Neural cell (in vitro differentiated cells): ENCODE measurements at regions not wholly inside any gene's neighbourhood (a gene's known extent, or its start where the extent isn't known, plus 50 kb on each side); places are given as distances from the start of the nearest gene placed in this dataset.

ENCODE experiments used
- H2AFZ ChIP-seq: fragments of 200-600, 300-800 bp; sonication (generic), shearing (Covaris generic); 2 replicates; pipeline ENCODE4 v1.6.0; 2014; ENCODE audit warnings: low read depth, mild to moderate bottlenecking, antibody characterized with exemption, low read length, moderate library complexity
- H3F3A ChIP-seq: fragments of 200-600 bp; shearing (Covaris generic); 2 replicates; pipeline ENCODE4 v1.6.1; 2016; ENCODE audit warnings: mild to moderate bottlenecking, moderate library complexity, mixed read lengths, antibody characterized with exemption, low read length; ENCODE audit not compliant: insufficient read depth, poor library complexity, severe bottlenecking
- H3K27ac ChIP-seq: fragments of 200-600, 300-800 bp; sonication (generic), shearing (Covaris generic); 2 replicates; pipeline ENCODE4 v1.5.1; 2014; ENCODE audit warnings: mild to moderate bottlenecking, low read length, moderate library complexity
- H3K27me3 ChIP-seq: fragments of 300-800, 200-600 bp; sonication (generic), shearing (Covaris generic); 2 replicates; pipeline ENCODE4 v1.6.0; 2014; ENCODE audit warnings: mild to moderate bottlenecking, low read depth, low read length, moderate library complexity; ENCODE audit not compliant: insufficient read depth
- H3K36me3 ChIP-seq: fragments of 300-800, 200-600 bp; sonication (generic), shearing (Covaris generic); 2 replicates; pipeline ENCODE4 v1.5.1; 2014; ENCODE audit warnings: mild to moderate bottlenecking, antibody characterized with exemption, low read length, moderate library complexity; ENCODE audit not compliant: insufficient read depth
- H3K4me2 ChIP-seq: fragments of 300-800, 200-600 bp; sonication (generic), shearing (Covaris generic); 2 replicates; pipeline ENCODE4 v1.6.0; 2014; ENCODE audit warnings: mild to moderate bottlenecking, low read length
- H3K4me3 ChIP-seq: fragments of 300-800, 200-600 bp; sonication (generic), shearing (Covaris generic); 2 replicates; pipeline ENCODE4 v1.5.1; 2014; ENCODE audit warnings: mild to moderate bottlenecking, low read length, moderate library complexity
- H3K79me2 ChIP-seq: fragments of 200-600 bp; shearing (Covaris generic); replicated peaks from 2 replicates; pipeline ENCODE4 v1.6.0; 2014; ENCODE audit warnings: mild to moderate bottlenecking, low read length, moderate library complexity; ENCODE audit not compliant: insufficient read depth
- H3K9ac ChIP-seq: fragments of 300-800, 200-600 bp; sonication (generic), shearing (Covaris generic); 2 replicates; pipeline ENCODE4 v1.6.1; 2016; ENCODE audit warnings: mild to moderate bottlenecking, low read length, mixed read lengths
- H3K9me2 ChIP-seq: fragments of 200-600 bp; shearing (Covaris generic); 2 replicates; pipeline ENCODE4 v1.6.1; 2016; ENCODE audit warnings: mild to moderate bottlenecking, low read length, mixed read lengths; ENCODE audit not compliant: insufficient read depth
- H3K9me3 ChIP-seq: fragments of 200-600, 300-800 bp; sonication (generic), shearing (Covaris generic); 2 replicates; pipeline ENCODE4 v1.6.1; 2016; ENCODE audit warnings: mild to moderate bottlenecking, mixed run types, low read length, moderate library complexity, mixed read lengths
- H4K20me1 ChIP-seq: fragments of 200-600 bp; shearing (Covaris generic); 2 replicates; pipeline ENCODE4 v1.6.1; 2016; ENCODE audit warnings: mild to moderate bottlenecking, mixed run types; ENCODE audit not compliant: insufficient read depth
- CTCF ChIP-seq: fragments of 450-650 bp; IDR thresholded peaks from 2 replicates; pipeline ENCODE4 v1.5.1; 2014; ENCODE audit warnings: antibody characterized with exemption, mild to moderate bottlenecking, moderate library complexity; ENCODE audit not compliant: poor library complexity, severe bottlenecking
- EP300 ChIP-seq: fragments of 450-650 bp; conservative IDR thresholded peaks from 2 replicates; pipeline ENCODE4 v1.6.1; 2014; ENCODE audit warnings: antibody characterized with exemption, mild to moderate bottlenecking, moderate library complexity; ENCODE audit not compliant: poor library complexity, severe bottlenecking
- EZH2 ChIP-seq: fragments of 200-600, 300-800 bp; shearing (Covaris generic), sonication (generic); IDR thresholded peaks from 2 replicates; pipeline ENCODE4 v1.6.1; 2014; ENCODE audit warnings: antibody characterized with exemption, low read length, borderline replicate concordance, mild to moderate bottlenecking; ENCODE audit not compliant: insufficient read depth, poor library complexity, severe bottlenecking
- MXI1 ChIP-seq: fragments of 450-650 bp; conservative IDR thresholded peaks from 2 replicates; pipeline ENCODE4 v1.6.1; 2014; ENCODE audit warnings: antibody characterized with exemption, mild to moderate bottlenecking; ENCODE audit not compliant: poor library complexity, severe bottlenecking
- POLR2AphosphoS5 ChIP-seq: IDR thresholded peaks from 2 replicates; pipeline ENCODE4 v1.6.1; 2012
- RAD21 ChIP-seq: fragments of 450-650 bp; conservative IDR thresholded peaks from 2 replicates; pipeline ENCODE4 v1.6.1; 2014; ENCODE audit warnings: antibody characterized with exemption, mild to moderate bottlenecking, moderate library complexity
- REST ChIP-seq: IDR thresholded peaks from 2 replicates; pipeline ENCODE4 v1.6.1; 2012; ENCODE audit warnings: borderline replicate concordance
- SMC3 ChIP-seq: fragments of 450-650 bp; conservative IDR thresholded peaks from 2 replicates; pipeline ENCODE4 v1.6.1; 2014; ENCODE audit warnings: antibody characterized with exemption, mild to moderate bottlenecking, moderate library complexity; ENCODE audit not compliant: poor library complexity
- TAF1 ChIP-seq: IDR thresholded peaks from 2 replicates; pipeline ENCODE4 v1.6.1; 2012; ENCODE audit warnings: low read depth

GRCh38 chr6:15969236-15969778, 159.6 kb upstream of the MYLIP start:
- Histone ChIP-seq H3K4me2 (no peak overlapping the region), H4K20me1 (no peaks in the 10 kb centered on the region), H3K4me3 (no peak overlapping the region), H3K27me3 (no peaks in the 10 kb centered on the region), H3K36me3 (no peaks in the 10 kb centered on the region), H3K79me2 (no peaks in the 10 kb centered on the region), H3K27ac (no peak overlapping the region), H3K9me2 (no peaks in the 10 kb centered on the region), H3F3A (no peaks in the 10 kb centered on the region), H3K9me3 (no peaks in the 10 kb centered on the region), H2AFZ (no peak overlapping the region), H3K9ac (no peak overlapping the region)
- TF ChIP-seq EZH2 (no peak), CTCF (no peak)

- no peaks in the 10 kb centered on the region for H3K27me3 ChIP-seq
- no peak overlapping the region for H3K4me3 ChIP-seq
- H2AFZ ChIP-seq: no peak overlapping the region
- no peak overlapping the region for H3K27ac ChIP-seq
- no peaks in the 10 kb centered on the region for H3K36me3 ChIP-seq
- no peak for TF ChIP-seq RAD21
- no peak for TF ChIP-seq EP300
- no peaks in the 10 kb centered on the region for H3K9me2 ChIP-seq
- no peak overlapping the region for H3K9ac ChIP-seq
- H3K9me3 ChIP-seq: no peaks in the 10 kb centered on the region
- H3F3A ChIP-seq: no peaks in the 10 kb centered on the region
- H3K79me2 ChIP-seq: no peaks in the 10 kb centered on the region
- no peak overlapping the region for H3K4me2 ChIP-seq
- no peaks in the 10 kb centered on the region for H4K20me1 ChIP-seq
Measured at GRCh38 chr6:15968519-15968918, 160.4 kb upstream of the MYLIP start.

GRCh38 chr6:15966000-15966520, 162.8 kb upstream of the MYLIP start:
- no peaks in the 10 kb centered on the region for H3K27me3 ChIP-seq
- TF ChIP-seq EP300 (no peak), SMC3 (no peak), MXI1 (no peak), RAD21 (no peak), CTCF (no peak), TAF1 (no peak), POLR2AphosphoS5 (no peak), REST (no peak), EZH2 (no peak)
- H2AFZ ChIP-seq: no peak overlapping the region
- H3K79me2 ChIP-seq: no peaks in the 10 kb centered on the region
- no peaks in the 10 kb centered on the region for H3F3A ChIP-seq
- H3K27ac ChIP-seq: no peak overlapping the region
- H3K4me3 ChIP-seq: no peak overlapping the region
- no peaks in the 10 kb centered on the region for H3K9me2 ChIP-seq
- no peaks in the 10 kb centered on the region for H4K20me1 ChIP-seq
- no peak overlapping the region for H3K9ac ChIP-seq
- no peak overlapping the region for H3K4me2 ChIP-seq
- no peaks in the 10 kb centered on the region for H3K36me3 ChIP-seq
- no peaks in the 10 kb centered on the region for H3K9me3 ChIP-seq
